ENCODE measurements at regions not wholly inside any gene's neighbourhood (a gene's known extent, or its start where the extent isn't known, plus 50 kb on each side); places are given as distances from the start of the nearest gene placed in this dataset.

DNA sequence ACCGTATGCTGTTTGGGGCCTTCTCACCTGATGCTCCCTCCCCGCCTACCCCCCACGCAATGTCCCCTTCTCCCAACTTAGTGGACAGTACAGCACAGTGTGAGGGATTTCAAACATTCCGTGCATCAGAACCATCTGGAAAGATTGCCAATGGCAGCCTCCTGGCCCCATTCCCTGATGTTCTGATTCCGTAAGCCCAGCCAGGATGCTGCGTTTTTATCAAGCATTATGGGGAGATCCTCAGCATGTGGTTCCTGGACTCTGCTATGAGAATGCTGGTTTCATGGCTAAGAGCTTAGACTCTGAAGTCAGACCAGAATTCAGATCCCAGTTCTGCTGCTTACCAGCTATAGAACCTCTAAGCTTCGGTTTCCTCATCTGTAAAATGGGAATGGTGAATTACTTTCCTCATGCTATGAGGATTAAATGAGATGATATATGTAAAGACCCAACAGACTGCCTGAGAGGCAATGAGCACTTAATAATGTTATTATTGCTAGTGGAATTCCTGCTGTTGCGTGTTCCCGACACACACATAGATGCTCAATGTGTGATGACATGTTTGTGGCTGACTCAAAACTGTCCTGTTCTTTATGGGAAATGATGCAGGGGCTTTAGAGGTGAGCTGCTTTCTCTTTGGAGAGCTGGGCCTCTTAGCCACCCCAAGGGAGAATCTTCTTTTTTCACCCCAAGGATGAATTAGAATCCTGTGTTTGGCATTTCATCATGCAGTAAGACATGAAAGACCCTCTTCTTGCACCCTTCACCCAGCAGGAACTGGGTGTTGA lies 60.8 kb upstream of the SMNDC1 start:
- intact Hi-C loops (cut with DNase I) = loop anchor here in 1 of 10 donors (10.0 kb wide), 1 partner anchor 59 kb away; no protein-coding TSS in a partner anchor
- Histone ChIP-seq H3K4me1 (no peaks in the 10 kb centered on the region), H3K36me3 (no peaks in the 10 kb centered on the region), H3K4me3 (no peak overlapping the region), H3K27ac (no peak overlapping the region), H3K27me3 (no peaks in the 10 kb centered on the region), H3K9me3 (no peaks in the 10 kb centered on the region)
- TF ChIP-seq, protein P1, sequence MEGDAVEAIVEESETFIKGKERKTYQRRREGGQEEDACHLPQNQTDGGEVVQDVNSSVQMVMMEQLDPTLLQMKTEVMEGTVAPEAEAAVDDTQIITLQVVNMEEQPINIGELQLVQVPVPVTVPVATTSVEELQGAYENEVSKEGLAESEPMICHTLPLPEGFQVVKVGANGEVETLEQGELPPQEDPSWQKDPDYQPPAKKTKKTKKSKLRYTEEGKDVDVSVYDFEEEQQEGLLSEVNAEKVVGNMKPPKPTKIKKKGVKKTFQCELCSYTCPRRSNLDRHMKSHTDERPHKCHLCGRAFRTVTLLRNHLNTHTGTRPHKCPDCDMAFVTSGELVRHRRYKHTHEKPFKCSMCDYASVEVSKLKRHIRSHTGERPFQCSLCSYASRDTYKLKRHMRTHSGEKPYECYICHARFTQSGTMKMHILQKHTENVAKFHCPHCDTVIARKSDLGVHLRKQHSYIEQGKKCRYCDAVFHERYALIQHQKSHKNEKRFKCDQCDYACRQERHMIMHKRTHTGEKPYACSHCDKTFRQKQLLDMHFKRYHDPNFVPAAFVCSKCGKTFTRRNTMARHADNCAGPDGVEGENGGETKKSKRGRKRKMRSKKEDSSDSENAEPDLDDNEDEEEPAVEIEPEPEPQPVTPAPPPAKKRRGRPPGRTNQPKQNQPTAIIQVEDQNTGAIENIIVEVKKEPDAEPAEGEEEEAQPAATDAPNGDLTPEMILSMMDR (IDR thresholded peaks at IDR 0.05) = no peak
- no peak for TF ChIP-seq POLR2A (IDR thresholded peaks at IDR 0.05)
- WGBS, 4 donors = 87 to 97% (median 93%) methylated on average over 9 of the region's 9 CpGs
- DNase-seq (no peak), ATAC-seq (no peak)

DNA sequence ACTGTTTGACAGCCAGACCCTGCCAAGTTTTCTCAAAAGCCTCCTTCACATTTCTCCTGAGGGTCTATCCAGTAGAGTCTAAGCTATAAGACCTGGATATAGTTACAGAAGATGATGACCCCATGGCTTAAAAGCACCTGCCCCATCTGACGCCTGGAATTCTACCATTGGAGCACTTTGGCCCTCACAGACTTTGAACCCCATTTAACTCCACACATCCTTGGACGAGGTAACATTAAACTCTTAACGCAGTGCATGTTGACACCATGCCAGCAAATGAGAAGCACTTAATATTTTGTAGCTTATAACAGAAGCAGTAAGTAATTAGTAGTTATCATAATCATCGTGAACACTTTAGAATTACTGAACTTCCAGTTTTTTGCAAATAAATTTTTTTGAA lies 61.9 kb upstream of the SMNDC1 start:
- Histone ChIP-seq H3K27ac (no peak overlapping the region), H3K27me3 (no peaks in the 10 kb centered on the region), H3K4me3 (no peak overlapping the region), H3K9me3 (no peaks in the 10 kb centered on the region), H3K36me3 (no peaks in the 10 kb centered on the region), H3K4me1 (no peaks in the 10 kb centered on the region)
- DNase-seq (no peak), ATAC-seq (no peak)
- TF ChIP-seq, protein P1 (IDR thresholded peaks at IDR 0.05) = no peak
- TF ChIP-seq POLR2A (IDR thresholded peaks at IDR 0.05) = no peak
- intact Hi-C loops (cut with DNase I) = loop anchor here in 1 of 10 donors (10.0 kb wide), 1 partner anchor 58 kb away; no protein-coding TSS in a partner anchor
- 87 to 94% (median 89%) methylated on average over 4 of the region's 4 CpGs for WGBS, 4 donors

DNA sequence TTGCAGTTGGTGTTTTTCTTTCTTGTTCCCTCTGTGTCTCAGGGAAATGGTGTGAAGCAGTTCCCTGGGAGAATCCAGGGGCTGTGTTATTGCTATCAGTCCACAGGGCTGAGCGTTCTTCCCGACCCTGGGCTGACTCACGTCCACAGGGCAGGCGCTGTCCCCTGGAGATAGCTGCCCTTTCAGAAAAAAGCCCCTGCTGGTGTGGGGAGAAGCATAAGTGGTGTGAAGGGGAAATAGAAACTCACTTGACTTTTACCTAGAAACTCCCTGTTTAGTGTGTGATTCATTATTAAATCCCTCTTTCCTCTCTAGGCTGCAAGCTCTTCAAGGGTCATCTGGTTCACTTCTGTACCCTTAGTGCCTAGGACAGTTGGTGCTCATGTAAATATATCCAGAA lies 63.3 kb upstream of the SMNDC1 start:
- Histone ChIP-seq H3K9me3 (no peaks in the 10 kb centered on the region), H3K27ac (no peak overlapping the region), H3K36me3 (no peaks in the 10 kb centered on the region), H3K27me3 (no peaks in the 10 kb centered on the region), H3K4me1 (no peaks in the 10 kb centered on the region), H3K4me3 (no peak overlapping the region)
- ATAC-seq = no peak
- intact Hi-C loops (cut with DNase I) = loop anchor here in 1 of 10 donors (10.0 kb wide), 1 partner anchor 57 kb away; no protein-coding TSS in a partner anchor
- DNase-seq = no peak
- 55 to 68% (median 63%) methylated on average over 4 of the region's 4 CpGs for WGBS, 4 donors
- TF ChIP-seq, protein P1 (IDR thresholded peaks at IDR 0.05) = no peak
- TF ChIP-seq POLR2A (IDR thresholded peaks at IDR 0.05) = no peak

DNA sequence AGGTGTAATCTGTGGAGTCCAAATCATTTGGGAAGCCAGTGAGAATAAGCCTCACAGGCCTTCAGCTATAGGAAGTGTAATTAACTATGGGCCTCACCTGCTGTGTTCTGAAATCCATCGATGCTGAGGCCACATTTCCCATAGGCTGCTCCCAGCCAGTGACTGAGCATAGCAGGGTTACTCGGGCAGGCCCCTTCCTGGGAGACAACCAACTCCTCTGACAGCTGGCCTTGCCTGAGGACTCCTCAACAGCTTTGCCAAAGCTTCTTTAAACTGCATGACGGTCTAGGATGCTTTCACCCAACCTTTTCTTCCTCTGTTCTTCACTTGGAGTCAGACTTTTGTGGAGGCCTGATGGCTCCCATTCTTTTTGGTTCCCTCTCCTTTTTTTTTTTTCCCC lies 63.8 kb upstream of the SMNDC1 start:
- Histone ChIP-seq H3K36me3 (no peaks in the 10 kb centered on the region), H3K4me3 (no peak overlapping the region), H3K9me3 (no peaks in the 10 kb centered on the region), H3K27ac (no peak overlapping the region), H3K27me3 (no peaks in the 10 kb centered on the region), H3K4me1 (no peaks in the 10 kb centered on the region)
- DNase-seq = no peak
- no peak for ATAC-seq
- 48 to 61% (median 56%) methylated on average over 3 of the region's 3 CpGs for WGBS, 4 donors
- TF ChIP-seq, protein P1 (IDR thresholded peaks at IDR 0.05) = no peak
- TF ChIP-seq POLR2A (IDR thresholded peaks at IDR 0.05) = no peak
- intact Hi-C loops (cut with DNase I) = loop anchor here in 1 of 10 donors (10.0 kb wide), 1 partner anchor 56 kb away; no protein-coding TSS in a partner anchor
